ENCODE measurements at regions not wholly inside any gene's neighbourhood (a gene's known extent, or its start where the extent isn't known, plus 50 kb on each side); places are given as distances from the start of the nearest gene placed in this dataset.

- no peak for TF ChIP-seq SRF (IDR thresholded peaks at IDR 0.05; ENCODE audit: low read depth, low read length)
- TF ChIP-seq ASH2L (IDR thresholded peaks at IDR 0.05; ENCODE audit: low read length), result no peak
- no peak for TF ChIP-seq MAX (IDR thresholded peaks at IDR 0.05)
- no peak for TF ChIP-seq POLR2A (IDR thresholded peaks at IDR 0.05; ENCODE audit: control extremely low read depth in 1 of 2, low read depth in 2 of 2, low read length in 2 of 2)
- no peak for TF ChIP-seq CTCF (IDR thresholded peaks at IDR 0.05; ENCODE audit: control extremely low read depth in 1 of 3, insufficient read depth in 1 of 3, low read depth in 1 of 3, low read length in 3 of 3)
- TF ChIP-seq POLR2AphosphoS5 (IDR thresholded peaks at IDR 0.05; ENCODE audit: low read depth, low read length), result no peak
- TF ChIP-seq TEAD4 (IDR thresholded peaks at IDR 0.05; ENCODE audit: low read depth, low read length), result no peak
- no peak for TF ChIP-seq MAFK (IDR thresholded peaks at IDR 0.05; ENCODE audit: low read depth, low read length)
- TF ChIP-seq PHF8 (conservative IDR thresholded peaks at IDR 0.05; ENCODE audit: low read depth, low read length), result no peak
- TF ChIP-seq TCF12 (IDR thresholded peaks at IDR 0.05; ENCODE audit: low read depth, low read length), result no peak
Observed at GRCh38 chr18:60568220-60568619, 195.6 kb upstream of the MC4R start.

All from H1 (cell line).